Natural killer cell (primary cell): ENCODE measurements at regions not wholly inside any gene's neighbourhood (a gene's known extent, or its start where the extent isn't known, plus 50 kb on each side); places are given as distances from the start of the nearest gene placed in this dataset.

ENCODE experiments used
- ATAC-seq, 3 donors: fragments of 150-1000 bp in 2 of 3; fragments of 200-7000 bp in 1 of 3; cut with Tn5 transposase; 1 replicate in 1 of 3; 2 replicates in 2 of 3; pipeline ENCODE4 v1.10.0; 2021; ENCODE audit warnings: mild to moderate bottlenecking in 2 of 3, moderate library complexity in 2 of 3
- DNase-seq, 2 donors: peaks; one replicate each; pipeline versions ENCODE4 v3.0.0 to v3.0.0-alpha.2; 2013 to 2021; ENCODE audit warnings: mixed read lengths in 1 of 2
- H3K27ac ChIP-seq: one replicate; pipeline ENCODE4 v1.5.1; 2013; ENCODE audit warnings: mild to moderate bottlenecking, low read length
- H3K27me3 ChIP-seq: one replicate; pipeline ENCODE4 v1.6.1; 2013; ENCODE audit warnings: low read length; ENCODE audit not compliant: control insufficient read depth, insufficient read depth
- H3K36me3 ChIP-seq: one replicate; pipeline ENCODE4 v1.6.1; 2013; ENCODE audit warnings: low read length; ENCODE audit not compliant: control insufficient read depth, insufficient read depth
- H3K4me1 ChIP-seq: one replicate; pipeline ENCODE4 v1.6.1; 2013; ENCODE audit warnings: low read length; ENCODE audit not compliant: control insufficient read depth, insufficient read depth
- H3K4me3 ChIP-seq: one replicate; pipeline ENCODE4 v1.5.1; 2013; ENCODE audit warnings: low read length
- H3K9me3 ChIP-seq: one replicate; pipeline ENCODE4 v1.6.1; 2013; ENCODE audit warnings: low read length; ENCODE audit not compliant: control insufficient read depth, insufficient read depth
- H3K27ac Mint-ChIP-seq, 2 donors: one replicate each; pipeline ENCODE4 v1.8.0; 2022; ENCODE audit warnings: mild to moderate bottlenecking in 2 of 2, mixed read lengths in 2 of 2, moderate library complexity in 1 of 2
- H3K27me3 Mint-ChIP-seq, 2 donors: one replicate each; pipeline ENCODE4 v1.8.0; 2022; ENCODE audit warnings: low read depth in 2 of 2, mixed read lengths in 2 of 2
- H3K36me3 Mint-ChIP-seq: one replicate; pipeline ENCODE4 v1.8.0; 2022; ENCODE audit warnings: mixed read lengths
- H3K4me1 Mint-ChIP-seq, 2 donors: one replicate each; pipeline ENCODE4 v1.8.0; 2022; ENCODE audit warnings: mixed read lengths in 2 of 2
- H3K4me3 Mint-ChIP-seq: one replicate; pipeline ENCODE4 v1.8.0; 2022; ENCODE audit warnings: mild to moderate bottlenecking, moderate library complexity, mixed read lengths
- H3K9me3 Mint-ChIP-seq, 2 donors: one replicate each; pipeline ENCODE4 v1.8.0; 2022; ENCODE audit warnings: mixed read lengths in 2 of 2
- CTCF ChIP-seq: fragments of 200-600 bp; IDR thresholded peaks from one replicate; pipeline ENCODE4 v1.8.0; 2022; ENCODE audit warnings: antibody characterized with exemption
- WGBS: methylation state at CpG from one replicate; pipeline ENCODE4 v1.1.7; 2013; ENCODE audit warnings: missing lambda C conversion rate; ENCODE audit not compliant: insufficient coverage; 5-methylcytosine and 5-hydroxymethylcytosine counted together
- intact Hi-C: fragments of 100-400 bp; cut with micrococcal nuclease; formaldehyde crosslinking; loops from one replicate; pipeline ENCODE4 v1.14.2; 2022

- Mint-ChIP-seq H3K4me1 (no peaks in the 10 kb centered on the region), H3K27ac (no peak overlapping the region), H3K9me3 (no peaks in the 10 kb centered on the region), H3K4me3 (no peak overlapping the region), H3K27me3 (peaks cover 7 to 13% of the 10 kb centered on the region in 2 donors), H3K36me3 (no peaks in the 10 kb centered on the region)
- Histone ChIP-seq H3K36me3 (no peaks in the 10 kb centered on the region), H3K9me3 (no peaks in the 10 kb centered on the region), H3K4me1 (no peaks in the 10 kb centered on the region), H3K27me3 (no peaks in the 10 kb centered on the region), H3K4me3 (no peak overlapping the region), H3K27ac (no peak overlapping the region)
- no peak for ATAC-seq
- TF ChIP-seq CTCF, result no peak
- intact Hi-C loops, result no loop called here
- no peak for DNase-seq
- WGBS, result 89% methylated on average over 5 of the region's 6 CpGs
These were observed 227.7 kb downstream of the TSHZ3 start for GRCh38 chr19:31121501-31121900.

GRCh38 chr19:31120952-31121351 lies 228.3 kb downstream of the TSHZ3 start:
- ATAC-seq (no peak), DNase-seq (no peak)
- Histone ChIP-seq H3K27ac (no peak overlapping the region), H3K4me1 (no peaks in the 10 kb centered on the region), H3K4me3 (no peak overlapping the region), H3K9me3 (no peaks in the 10 kb centered on the region), H3K27me3 (no peaks in the 10 kb centered on the region), H3K36me3 (no peaks in the 10 kb centered on the region)
- WGBS, result 92% methylated on average over 6 of the region's 6 CpGs
- intact Hi-C loops, result no loop called here
- no peak for TF ChIP-seq CTCF
- H3K27ac Mint-ChIP-seq, result no peak overlapping the region
- peaks cover 7 to 11% of the 10 kb centered on the region in 2 donors for H3K27me3 Mint-ChIP-seq
- no peaks in the 10 kb centered on the region for H3K4me1 Mint-ChIP-seq
- no peaks in the 10 kb centered on the region for H3K36me3 Mint-ChIP-seq
- H3K9me3 Mint-ChIP-seq, result no peaks in the 10 kb centered on the region
- no peak overlapping the region for H3K4me3 Mint-ChIP-seq

GRCh38 chr19:31119951-31120690 lies 229.1 kb downstream of the TSHZ3 start:
- H3K36me3 ChIP-seq, result no peaks in the 10 kb centered on the region
- TF ChIP-seq CTCF, result no peak
- H3K27me3 ChIP-seq, result no peaks in the 10 kb centered on the region
- 89% methylated on average over 4 of the region's 5 CpGs for WGBS
- no peaks in the 10 kb centered on the region for H3K9me3 Mint-ChIP-seq
- no peak overlapping the region for H3K27ac Mint-ChIP-seq
- H3K27ac ChIP-seq, result no peak overlapping the region
- H3K4me1 Mint-ChIP-seq, result no peaks in the 10 kb centered on the region
- intact Hi-C loops, result no loop called here
- H3K4me3 Mint-ChIP-seq, result no peak overlapping the region
- H3K36me3 Mint-ChIP-seq, result no peaks in the 10 kb centered on the region
- ATAC-seq, result no peak
- H3K4me1 ChIP-seq, result no peaks in the 10 kb centered on the region
- no peak overlapping the region for H3K4me3 ChIP-seq
- DNase-seq, result no peak
- H3K9me3 ChIP-seq, result no peaks in the 10 kb centered on the region
- H3K27me3 Mint-ChIP-seq, result peaks cover 5 to 7% of the 10 kb centered on the region in 2 donors

- TF ChIP-seq CTCF, result no peak
- Mint-ChIP-seq H3K4me3 (no peak overlapping the region), H3K27ac (no peak overlapping the region), H3K9me3 (no peaks in the 10 kb centered on the region), H3K36me3 (no peaks in the 10 kb centered on the region), H3K4me1 (no peaks in the 10 kb centered on the region), H3K27me3 (peaks cover 5 to 10% of the 10 kb centered on the region in 2 donors)
- ATAC-seq, result no peak
- no peaks in the 10 kb centered on the region for H3K27me3 ChIP-seq
- no peak for DNase-seq
- H3K4me1 ChIP-seq, result no peaks in the 10 kb centered on the region
- H3K9me3 ChIP-seq, result no peaks in the 10 kb centered on the region
- WGBS, result 91% methylated on average over 4 of the region's 4 CpGs
- H3K36me3 ChIP-seq, result no peaks in the 10 kb centered on the region
- H3K27ac ChIP-seq, result no peak overlapping the region
- intact Hi-C loops, result no loop called here
- H3K4me3 ChIP-seq, result no peak overlapping the region
These were observed 230.2 kb downstream of the TSHZ3 start for GRCh38 chr19:31118986-31119385.
